ENCODE measurements at regions not wholly inside any gene's neighbourhood (a gene's known extent, or its start where the extent isn't known, plus 50 kb on each side); places are given as distances from the start of the nearest gene placed in this dataset.

GRCh38 chr7:156223935-156224832, 411.9 kb upstream of the SHH start:
- DNase-seq (ENCODE audit: low read depth, low spot score): no peak

GRCh38 chr7:156222611-156223010, 410.3 kb upstream of the SHH start:
- no peak for DNase-seq (ENCODE audit: low read depth, low spot score)

- no peak for DNase-seq (ENCODE audit: low read depth, low spot score)
These were observed 409.9 kb upstream of the SHH start for GRCh38 chr7:156222151-156222550.

GRCh38 chr7:156220701-156221100, 408.4 kb upstream of the SHH start:
- no peak for DNase-seq (ENCODE audit: low read depth, low spot score)

- DNase-seq (ENCODE audit: low read depth, low spot score): no peak
These were observed 407.9 kb upstream of the SHH start for GRCh38 chr7:156220078-156220605.

- DNase-seq (ENCODE audit: low read depth, low spot score): no peak
These were observed 407.2 kb upstream of the SHH start for GRCh38 chr7:156219307-156220077.

- no peak for DNase-seq (ENCODE audit: low read depth, low spot score)
These were observed 406.5 kb upstream of the SHH start for GRCh38 chr7:156218544-156219306.

- no peak for DNase-seq (ENCODE audit: low read depth, low spot score)
These were observed 405.5 kb upstream of the SHH start for GRCh38 chr7:156217803-156218202.

- no peak for DNase-seq (ENCODE audit: low read depth, low spot score)
These were observed 396.8 kb upstream of the SHH start for GRCh38 chr7:156209087-156209486.

GRCh38 chr7:156207306-156207705, 395.0 kb upstream of the SHH start:
- DNase-seq (ENCODE audit: low read depth, low spot score): no peak

- DNase-seq (ENCODE audit: low read depth, low spot score): no peak
These were observed 393.9 kb upstream of the SHH start for GRCh38 chr7:156206174-156206573.

- DNase-seq (ENCODE audit: low read depth, low spot score): no peak
These were observed 392.6 kb upstream of the SHH start for GRCh38 chr7:156204820-156205219.

GRCh38 chr7:156203923-156204322, 391.7 kb upstream of the SHH start:
- DNase-seq (ENCODE audit: low read depth, low spot score): no peak

GRCh38 chr7:156198277-156198676, 386.0 kb upstream of the SHH start:
- DNase-seq (ENCODE audit: low read depth, low spot score): no peak

- no peak for DNase-seq (ENCODE audit: low read depth, low spot score)
These were observed 384.4 kb upstream of the SHH start for GRCh38 chr7:156196649-156197048.

- DNase-seq (ENCODE audit: low read depth, low spot score): no peak
These were observed 383.0 kb upstream of the SHH start for GRCh38 chr7:156195276-156195675.

GRCh38 chr7:156194813-156195212, 382.6 kb upstream of the SHH start:
- DNase-seq (ENCODE audit: low read depth, low spot score): no peak

GRCh38 chr7:156192921-156193320, 380.7 kb upstream of the SHH start:
- peak; percentile 33 for DNase-seq (ENCODE audit: low read depth, low spot score)

- DNase-seq (ENCODE audit: low read depth, low spot score): no peak
These were observed 378.8 kb upstream of the SHH start for GRCh38 chr7:156191090-156191489.

GRCh38 chr7:156185076-156185475, 372.8 kb upstream of the SHH start:
- no peak for DNase-seq (ENCODE audit: low read depth, low spot score)

- no peak for DNase-seq (ENCODE audit: low read depth, low spot score)
These were observed 371.9 kb upstream of the SHH start for GRCh38 chr7:156184164-156184563.
